Fibroblast of upper back skin (primary cell): ENCODE measurements at regions not wholly inside any gene's neighbourhood (a gene's known extent, or its start where the extent isn't known, plus 50 kb on each side); places are given as distances from the start of the nearest gene placed in this dataset.
A peak's percentile ranks its signal among the peaks of the same experiment; 100 is the strongest.
"Not testable (repeated sequence)": the region's sequence is repeated elsewhere in the genome, so short reads cannot be mapped to it uniquely, and the experiment has no call there.

Source experiments
- DNase-seq: peaks from one replicate; pipeline ENCODE4 v3.0.0-alpha.2; 2013

- no peak for DNase-seq
Observed at GRCh38 chr11:69572861-69573260, 68.1 kb upstream of the CCND1 start.

- no peak for DNase-seq
Observed at GRCh38 chr11:69573761-69574607, 67.0 kb upstream of the CCND1 start.

- no peak for DNase-seq
Observed at GRCh38 chr11:69574608-69575255, 66.2 kb upstream of the CCND1 start.

GRCh38 chr11:69575296-69576068 is 65.5 kb upstream of the CCND1 start:
- no peak for DNase-seq

- DNase-seq: no peak
Observed at GRCh38 chr11:69576069-69576782, 64.7 kb upstream of the CCND1 start.

GRCh38 chr11:69578167-69578566 is 62.8 kb upstream of the CCND1 start:
- no peak for DNase-seq

- DNase-seq: no peak
Observed at GRCh38 chr11:69580529-69580928, 60.4 kb upstream of the CCND1 start.

- DNase-seq: no peak
Observed at GRCh38 chr11:69582756-69583467, 58.0 kb upstream of the CCND1 start.

- DNase-seq: no peak
Observed at GRCh38 chr11:69584160-69584559, 56.8 kb upstream of the CCND1 start.

GRCh38 chr11:69585385-69585784 is 55.6 kb upstream of the CCND1 start:
- no peak for DNase-seq

- peak; percentile 68 for DNase-seq
Observed at GRCh38 chr11:69587454-69588090, 53.4 kb upstream of the CCND1 start.

GRCh38 chr11:69588270-69588669 is 52.7 kb upstream of the CCND1 start:
- DNase-seq: peak; percentile 65

GRCh38 chr11:69590088-69590487 is 50.9 kb upstream of the CCND1 start:
- DNase-seq: not testable (repeated sequence)
